Natural killer cell (primary cell): ENCODE measurements at regions not wholly inside any gene's neighbourhood (a gene's known extent, or its start where the extent isn't known, plus 50 kb on each side); places are given as distances from the start of the nearest gene placed in this dataset.

ENCODE experiments used
- ATAC-seq, 3 donors: fragments of 150-1000 bp in 2 of 3; fragments of 200-7000 bp in 1 of 3; cut with Tn5 transposase; 1 replicate in 1 of 3; 2 replicates in 2 of 3; pipeline ENCODE4 v1.10.0; 2021; ENCODE audit warnings: mild to moderate bottlenecking in 2 of 3, moderate library complexity in 2 of 3
- DNase-seq, 2 donors: peaks; one replicate each; pipeline versions ENCODE4 v3.0.0 to v3.0.0-alpha.2; 2013 to 2021; ENCODE audit warnings: mixed read lengths in 1 of 2
- H3K27ac ChIP-seq: one replicate; pipeline ENCODE4 v1.5.1; 2013; ENCODE audit warnings: mild to moderate bottlenecking, low read length
- H3K27me3 ChIP-seq: one replicate; pipeline ENCODE4 v1.6.1; 2013; ENCODE audit warnings: low read length; ENCODE audit not compliant: control insufficient read depth, insufficient read depth
- H3K36me3 ChIP-seq: one replicate; pipeline ENCODE4 v1.6.1; 2013; ENCODE audit warnings: low read length; ENCODE audit not compliant: control insufficient read depth, insufficient read depth
- H3K4me1 ChIP-seq: one replicate; pipeline ENCODE4 v1.6.1; 2013; ENCODE audit warnings: low read length; ENCODE audit not compliant: control insufficient read depth, insufficient read depth
- H3K4me3 ChIP-seq: one replicate; pipeline ENCODE4 v1.5.1; 2013; ENCODE audit warnings: low read length
- H3K9me3 ChIP-seq: one replicate; pipeline ENCODE4 v1.6.1; 2013; ENCODE audit warnings: low read length; ENCODE audit not compliant: control insufficient read depth, insufficient read depth
- H3K27ac Mint-ChIP-seq, 2 donors: one replicate each; pipeline ENCODE4 v1.8.0; 2022; ENCODE audit warnings: mild to moderate bottlenecking in 2 of 2, mixed read lengths in 2 of 2, moderate library complexity in 1 of 2
- H3K27me3 Mint-ChIP-seq, 2 donors: one replicate each; pipeline ENCODE4 v1.8.0; 2022; ENCODE audit warnings: low read depth in 2 of 2, mixed read lengths in 2 of 2
- H3K36me3 Mint-ChIP-seq: one replicate; pipeline ENCODE4 v1.8.0; 2022; ENCODE audit warnings: mixed read lengths
- H3K4me1 Mint-ChIP-seq, 2 donors: one replicate each; pipeline ENCODE4 v1.8.0; 2022; ENCODE audit warnings: mixed read lengths in 2 of 2
- H3K4me3 Mint-ChIP-seq: one replicate; pipeline ENCODE4 v1.8.0; 2022; ENCODE audit warnings: mild to moderate bottlenecking, moderate library complexity, mixed read lengths
- H3K9me3 Mint-ChIP-seq, 2 donors: one replicate each; pipeline ENCODE4 v1.8.0; 2022; ENCODE audit warnings: mixed read lengths in 2 of 2
- CTCF ChIP-seq: fragments of 200-600 bp; IDR thresholded peaks from one replicate; pipeline ENCODE4 v1.8.0; 2022; ENCODE audit warnings: antibody characterized with exemption
- WGBS: methylation state at CpG from one replicate; pipeline ENCODE4 v1.1.7; 2013; ENCODE audit warnings: missing lambda C conversion rate; ENCODE audit not compliant: insufficient coverage; 5-methylcytosine and 5-hydroxymethylcytosine counted together
- intact Hi-C: fragments of 100-400 bp; cut with micrococcal nuclease; formaldehyde crosslinking; loops from one replicate; pipeline ENCODE4 v1.14.2; 2022

GRCh38 chr14:48686650-48687049 is 899.5 kb downstream of the RPS29 start:
- Mint-ChIP-seq H3K27ac (no peak overlapping the region), H3K4me3 (no peak overlapping the region), H3K27me3 (no peaks in the 10 kb centered on the region), H3K9me3 (peaks cover 6 to 13% of the 10 kb centered on the region in 2 donors), H3K36me3 (no peaks in the 10 kb centered on the region), H3K4me1 (no peaks in the 10 kb centered on the region)
- TF ChIP-seq CTCF: no peak
- Histone ChIP-seq H3K4me1 (no peaks in the 10 kb centered on the region), H3K36me3 (no peaks in the 10 kb centered on the region), H3K9me3 (no peaks in the 10 kb centered on the region), H3K4me3 (no peak overlapping the region), H3K27me3 (no peaks in the 10 kb centered on the region), H3K27ac (no peak overlapping the region)
- no peak for DNase-seq
- no peak for ATAC-seq
- intact Hi-C loops: no loop called here
- 95% methylated on average over 2 of the region's 3 CpGs for WGBS

GRCh38 chr14:48672506-48672905 is 913.7 kb downstream of the RPS29 start:
- Histone ChIP-seq H3K27me3 (no peaks in the 10 kb centered on the region), H3K9me3 (peaks cover 10% of the 10 kb centered on the region), H3K27ac (no peak overlapping the region), H3K36me3 (no peaks in the 10 kb centered on the region), H3K4me3 (no peak overlapping the region), H3K4me1 (no peaks in the 10 kb centered on the region)
- no peak overlapping the region for H3K4me3 Mint-ChIP-seq
- no peak for TF ChIP-seq CTCF
- DNase-seq (no peak), ATAC-seq (no peak)
- H3K36me3 Mint-ChIP-seq: peaks cover 11% of the 10 kb centered on the region
- no peak overlapping the region for H3K27ac Mint-ChIP-seq
- 63% methylated on average over 2 of the region's 2 CpGs for whole genome bisulfite sequencing
- no peaks in the 10 kb centered on the region for H3K27me3 Mint-ChIP-seq
- intact Hi-C loops: no loop called here
- H3K9me3 Mint-ChIP-seq: peaks cover 16 to 21% of the 10 kb centered on the region in 2 donors
- no peaks in the 10 kb centered on the region for H3K4me1 Mint-ChIP-seq

GRCh38 chr14:48670939-48671338 is 915.2 kb downstream of the RPS29 start:
- DNase-seq (no peak), ATAC-seq (no peak)
- Mint-ChIP-seq H3K9me3 (peaks cover 16 to 18% of the 10 kb centered on the region in 2 donors), H3K36me3 (peaks cover 11% of the 10 kb centered on the region), H3K27ac (no peak overlapping the region), H3K27me3 (no peaks in the 10 kb centered on the region), H3K4me3 (no peak overlapping the region), H3K4me1 (no peaks in the 10 kb centered on the region)
- Histone ChIP-seq H3K4me3 (no peak overlapping the region), H3K27me3 (no peaks in the 10 kb centered on the region), H3K36me3 (no peaks in the 10 kb centered on the region), H3K4me1 (no peaks in the 10 kb centered on the region), H3K27ac (no peak overlapping the region), H3K9me3 (peaks cover 10% of the 10 kb centered on the region)
- no peak for TF ChIP-seq CTCF
- intact Hi-C loops: no loop called here
- WGBS: 77% methylated on average over 4 of the region's 4 CpGs

- Histone ChIP-seq H3K4me3 (no peak overlapping the region), H3K9me3 (no peaks in the 10 kb centered on the region)
Observed at GRCh38 chr14:48665077-48665784, 920.9 kb downstream of the RPS29 start.

More at GRCh38 chr14:48665077-48665784, 920.9 kb downstream of the RPS29 start:
- H3K36me3 Mint-ChIP-seq: no peaks in the 10 kb centered on the region
- H3K4me1 Mint-ChIP-seq: no peaks in the 10 kb centered on the region
- peaks cover 16 to 17% of the 10 kb centered on the region in 2 donors for H3K9me3 Mint-ChIP-seq
- Histone ChIP-seq H3K27me3 (no peaks in the 10 kb centered on the region), H3K4me1 (no peaks in the 10 kb centered on the region), H3K27ac (no peak overlapping the region), H3K36me3 (no peaks in the 10 kb centered on the region)
- DNase-seq (no peak), ATAC-seq (no peak)
- intact Hi-C loops: no loop called here
- H3K27ac Mint-ChIP-seq: no peak overlapping the region
- H3K4me3 Mint-ChIP-seq: no peak overlapping the region
- no peaks in the 10 kb centered on the region for H3K27me3 Mint-ChIP-seq
- no peak for TF ChIP-seq CTCF
- 80% methylated on average over 1 of the region's 3 CpGs for WGBS
